ENCODE measurements at regions not wholly inside any gene's neighbourhood (a gene's known extent, or its start where the extent isn't known, plus 50 kb on each side); places are given as distances from the start of the nearest gene placed in this dataset.

GRCh38 chr6:14917109-14917910 lies 328.6 kb upstream of the JARID2 start:
- no peak for DNase-seq
- no peaks in the 10 kb centered on the region for H3K4me1 ChIP-seq (ENCODE audit: insufficient read depth, low read length)
- H3K4me3 ChIP-seq (ENCODE audit: low read length in 2 of 2) = no peak overlapping the region
- Mint-ChIP-seq H3K9me3 (no peaks in the 10 kb centered on the region), H3K4me1 (no peaks in the 10 kb centered on the region), H3K27ac (no peak overlapping the region), H3K36me3 (no peaks in the 10 kb centered on the region), H3K4me3 (no peak overlapping the region), H3K27me3 (no peaks in the 10 kb centered on the region)
- intact Hi-C loops (cut with micrococcal nuclease) = no loop called here
- no peaks in the 10 kb centered on the region for H3K36me3 ChIP-seq (ENCODE audit: insufficient read depth, low read length)
- H3K27me3 ChIP-seq (ENCODE audit: insufficient read depth, low read length) = no peaks in the 10 kb centered on the region
- H3K9me3 ChIP-seq (ENCODE audit: control insufficient read depth in 1 of 2, low read length in 2 of 2) = no peaks in the 10 kb centered on the region
- POLR2A ChIA-PET (ENCODE audit: partially characterized antibody) = no interaction called here
- CTCF ChIA-PET (ENCODE audit: partially characterized antibody) = interaction anchor here (1.1 kb wide), 1 partner anchor 12 kb away, joined by 3 read pairs; no protein-coding TSS in a partner anchor
- H3K27ac ChIP-seq (ENCODE audit: low read depth, low read length) = no peak overlapping the region

DNA sequence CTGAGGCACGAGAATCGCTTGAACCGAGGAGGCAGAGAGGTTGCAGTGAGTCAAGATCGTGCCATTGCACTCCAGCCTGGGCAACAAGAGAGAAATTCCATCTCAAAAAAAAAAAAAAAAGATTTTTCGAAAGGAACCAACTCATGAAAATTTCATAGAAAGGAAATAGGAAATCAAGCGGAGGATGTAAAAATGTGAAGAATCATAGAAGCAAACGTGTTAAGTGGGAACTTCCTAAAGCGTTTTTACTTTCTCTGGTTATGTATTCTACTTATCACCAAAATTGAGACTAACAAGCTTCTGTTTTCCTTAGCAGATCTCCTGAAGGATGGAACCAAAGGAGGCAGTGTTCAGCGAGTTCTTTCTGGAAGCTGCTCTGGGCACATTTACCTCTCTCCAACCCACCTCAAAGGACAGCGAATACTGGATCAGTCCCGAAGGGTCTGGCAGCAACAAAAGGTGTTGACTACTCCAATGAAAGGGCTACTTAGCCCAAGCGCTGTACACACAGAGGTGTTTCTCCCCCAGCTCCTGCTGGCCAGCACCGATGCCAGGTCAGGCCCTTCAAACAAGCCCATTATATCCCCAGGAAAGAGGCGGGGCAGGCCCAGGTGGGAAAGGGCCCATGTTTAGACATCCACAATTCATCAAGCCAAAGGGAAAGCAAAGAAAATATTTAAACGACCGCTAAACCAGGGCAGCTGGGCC lies 327.5 kb upstream of the JARID2 start:
- ChIA-PET CTCF (ENCODE audit: partially characterized antibody) (no interaction called here), POLR2A (ENCODE audit: partially characterized antibody) (no interaction called here)
- H3K4me1 ChIP-seq (ENCODE audit: insufficient read depth, low read length) = no peaks in the 10 kb centered on the region
- intact Hi-C loops (cut with micrococcal nuclease) = no loop called here
- no peaks in the 10 kb centered on the region for H3K36me3 Mint-ChIP-seq
- DNase-seq = no peak
- H3K27me3 Mint-ChIP-seq = no peaks in the 10 kb centered on the region
- no peak overlapping the region for H3K27ac ChIP-seq (ENCODE audit: low read depth, low read length)
- no peaks in the 10 kb centered on the region for H3K4me1 Mint-ChIP-seq
- H3K4me3 ChIP-seq (ENCODE audit: low read length in 2 of 2) = no peak overlapping the region
- H3K9me3 ChIP-seq (ENCODE audit: control insufficient read depth in 1 of 2, low read length in 2 of 2) = no peaks in the 10 kb centered on the region
- no peaks in the 10 kb centered on the region for H3K36me3 ChIP-seq (ENCODE audit: insufficient read depth, low read length)
- H3K4me3 Mint-ChIP-seq = no peak overlapping the region
- H3K27me3 ChIP-seq (ENCODE audit: insufficient read depth, low read length) = no peaks in the 10 kb centered on the region
- H3K9me3 Mint-ChIP-seq = no peaks in the 10 kb centered on the region
- no peak overlapping the region for H3K27ac Mint-ChIP-seq

- no peaks in the 10 kb centered on the region for H3K36me3 ChIP-seq (ENCODE audit: insufficient read depth, low read length)
Observed at GRCh38 chr6:14919038-14919670, 326.7 kb upstream of the JARID2 start.

DNA sequence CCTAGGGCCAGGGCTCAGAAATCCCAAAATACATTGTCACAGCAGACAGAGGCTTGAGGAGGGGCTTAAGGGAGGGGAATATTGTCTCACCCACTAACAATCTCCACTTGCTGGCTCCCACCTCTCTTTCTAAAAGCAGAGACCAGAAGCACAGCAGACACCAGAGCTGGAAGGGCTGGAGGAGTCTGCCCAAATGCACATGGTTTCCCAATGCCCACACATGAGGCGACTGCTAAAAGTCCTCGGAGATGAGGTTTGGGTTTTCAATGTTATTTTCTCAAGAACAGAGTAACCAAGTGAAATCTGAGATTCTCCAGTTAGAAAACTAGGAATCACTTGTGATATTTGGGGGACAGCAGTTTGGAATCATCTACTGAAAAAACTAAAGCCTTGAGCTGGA lies 325.6 kb upstream of the JARID2 start:
- no peak overlapping the region for H3K27ac ChIP-seq (ENCODE audit: low read depth, low read length)
- H3K9me3 Mint-ChIP-seq = no peaks in the 10 kb centered on the region
- POLR2A ChIA-PET (ENCODE audit: partially characterized antibody) = no interaction called here
- no peaks in the 10 kb centered on the region for H3K4me1 ChIP-seq (ENCODE audit: insufficient read depth, low read length)
- no peak overlapping the region for H3K27ac Mint-ChIP-seq
- H3K36me3 Mint-ChIP-seq = no peaks in the 10 kb centered on the region
- CTCF ChIA-PET (ENCODE audit: partially characterized antibody) = no interaction called here
- no peaks in the 10 kb centered on the region for H3K9me3 ChIP-seq (ENCODE audit: control insufficient read depth in 1 of 2, low read length in 2 of 2)
- no peak for DNase-seq
- intact Hi-C loops (cut with micrococcal nuclease) = no loop called here
- H3K4me3 Mint-ChIP-seq = no peak overlapping the region
- no peaks in the 10 kb centered on the region for H3K36me3 ChIP-seq (ENCODE audit: insufficient read depth, low read length)
- no peaks in the 10 kb centered on the region for H3K4me1 Mint-ChIP-seq
- no peaks in the 10 kb centered on the region for H3K27me3 ChIP-seq (ENCODE audit: insufficient read depth, low read length)
- H3K27me3 Mint-ChIP-seq = no peaks in the 10 kb centered on the region
- no peak overlapping the region for H3K4me3 ChIP-seq (ENCODE audit: low read length in 2 of 2)

More at GRCh38 chr6:14919038-14919670, 326.7 kb upstream of the JARID2 start:
- POLR2A ChIA-PET (ENCODE audit: partially characterized antibody) = no interaction called here
- Mint-ChIP-seq H3K4me3 (no peak overlapping the region), H3K27ac (no peak overlapping the region), H3K27me3 (no peaks in the 10 kb centered on the region), H3K36me3 (no peaks in the 10 kb centered on the region), H3K9me3 (no peaks in the 10 kb centered on the region), H3K4me1 (no peaks in the 10 kb centered on the region)
- Histone ChIP-seq H3K27me3 (ENCODE audit: insufficient read depth, low read length) (no peaks in the 10 kb centered on the region), H3K4me3 (ENCODE audit: low read length in 2 of 2) (no peak overlapping the region), H3K9me3 (ENCODE audit: control insufficient read depth in 1 of 2, low read length in 2 of 2) (no peaks in the 10 kb centered on the region), H3K27ac (ENCODE audit: low read depth, low read length) (no peak overlapping the region), H3K4me1 (ENCODE audit: insufficient read depth, low read length) (no peaks in the 10 kb centered on the region)
- intact Hi-C loops (cut with micrococcal nuclease) = no loop called here
- CTCF ChIA-PET (ENCODE audit: partially characterized antibody) = no interaction called here
- DNase-seq = no peak

GRCh38 chr6:14921170-14921569 lies 324.7 kb upstream of the JARID2 start:
- Mint-ChIP-seq H3K9me3 (no peaks in the 10 kb centered on the region), H3K36me3 (no peaks in the 10 kb centered on the region), H3K27ac (no peak overlapping the region), H3K4me3 (no peak overlapping the region), H3K4me1 (no peaks in the 10 kb centered on the region), H3K27me3 (no peaks in the 10 kb centered on the region)
- Histone ChIP-seq H3K4me3 (ENCODE audit: low read length in 2 of 2) (no peak overlapping the region), H3K27me3 (ENCODE audit: insufficient read depth, low read length) (no peaks in the 10 kb centered on the region), H3K27ac (ENCODE audit: low read depth, low read length) (no peak overlapping the region), H3K36me3 (ENCODE audit: insufficient read depth, low read length) (no peaks in the 10 kb centered on the region), H3K4me1 (ENCODE audit: insufficient read depth, low read length) (no peaks in the 10 kb centered on the region), H3K9me3 (ENCODE audit: control insufficient read depth in 1 of 2, low read length in 2 of 2) (no peaks in the 10 kb centered on the region)
- CTCF ChIA-PET (ENCODE audit: partially characterized antibody) = no interaction called here
- POLR2A ChIA-PET (ENCODE audit: partially characterized antibody) = no interaction called here
- DNase-seq = no peak
- intact Hi-C loops (cut with micrococcal nuclease) = no loop called here

DNA sequence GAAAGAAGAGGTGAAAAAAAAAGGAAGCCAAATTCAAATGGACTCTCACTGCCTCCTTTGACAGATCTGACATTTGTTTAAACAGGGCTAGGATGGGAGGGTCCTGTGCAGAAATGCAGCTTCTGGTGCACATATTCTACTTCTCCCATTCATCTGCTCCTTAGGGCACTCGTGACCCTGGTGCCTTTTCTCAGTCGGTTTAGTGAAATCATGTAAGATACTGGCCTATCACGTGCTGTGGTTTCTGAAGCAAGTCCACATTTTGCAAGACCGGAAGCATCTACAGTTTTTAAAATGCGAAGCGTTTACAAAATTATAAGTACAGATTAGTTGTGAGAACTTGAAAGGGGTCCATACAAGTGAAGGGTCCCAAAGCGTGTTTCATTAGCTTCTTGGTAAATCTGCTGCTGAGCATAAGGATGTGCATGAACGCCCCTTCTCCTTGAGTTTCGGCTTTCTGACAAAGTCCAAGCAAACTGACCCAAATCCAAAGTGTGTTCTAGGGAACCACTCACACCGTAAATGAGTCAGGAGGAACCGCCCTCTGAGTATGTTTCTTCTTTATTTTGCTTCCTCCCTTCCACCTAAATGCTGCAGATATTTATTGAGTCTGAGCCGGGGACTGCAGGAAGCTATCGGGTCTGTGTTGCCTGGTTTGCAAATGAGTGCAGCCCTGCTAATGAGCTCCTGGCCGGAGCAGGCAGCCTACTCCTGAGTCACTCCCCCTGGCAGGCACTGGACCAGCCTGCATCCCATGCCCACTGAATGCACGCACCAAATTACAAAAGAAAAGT lies 323.8 kb upstream of the JARID2 start:
- H3K36me3 ChIP-seq (ENCODE audit: insufficient read depth, low read length) = no peaks in the 10 kb centered on the region
- ChIA-PET CTCF (ENCODE audit: partially characterized antibody) (no interaction called here), POLR2A (ENCODE audit: partially characterized antibody) (no interaction called here)
- H3K27ac Mint-ChIP-seq = peak overlapping the region in 1 of 7 donors; percentile 44
- intact Hi-C loops (cut with micrococcal nuclease) = no loop called here
- no peaks in the 10 kb centered on the region for H3K27me3 ChIP-seq (ENCODE audit: insufficient read depth, low read length)
- H3K4me1 Mint-ChIP-seq = no peaks in the 10 kb centered on the region
- H3K27ac ChIP-seq (ENCODE audit: low read depth, low read length) = no peak overlapping the region
- H3K9me3 Mint-ChIP-seq = no peaks in the 10 kb centered on the region
- no peak overlapping the region for H3K4me3 ChIP-seq (ENCODE audit: low read length in 2 of 2)
- no peaks in the 10 kb centered on the region for H3K36me3 Mint-ChIP-seq
- H3K4me3 Mint-ChIP-seq = no peak overlapping the region
- H3K27me3 Mint-ChIP-seq = no peaks in the 10 kb centered on the region
- DNase-seq = no peak
- H3K9me3 ChIP-seq (ENCODE audit: control insufficient read depth in 1 of 2, low read length in 2 of 2) = no peaks in the 10 kb centered on the region
- H3K4me1 ChIP-seq (ENCODE audit: insufficient read depth, low read length) = no peaks in the 10 kb centered on the region
